Esophagus squamous epithelium (tissue), 5 donors: ENCODE measurements at regions not wholly inside any gene's neighbourhood (a gene's known extent, or its start where the extent isn't known, plus 50 kb on each side); places are given as distances from the start of the nearest gene placed in this dataset.
"Not testable (repeated sequence)": the region's sequence is repeated elsewhere in the genome, so short reads cannot be mapped to it uniquely, and the experiment has no call there.

Experiments
- DNase-seq: peaks from one replicate; lab custom pipeline; 2025; lab: John Stamatoyannopoulos, UW
- H3K27ac ChIP-seq, 4 donors: fragments of 200-600 bp; sonication (generic); one replicate each; pipeline ENCODE4 v1.5.1; 2016 to 2019; ENCODE audit warnings: mild to moderate bottlenecking in 1 of 4
- H3K27me3 ChIP-seq, 4 donors: fragments of 200-600 bp; sonication (generic); 1 replicate in 3 of 4; 2 replicates in 1 of 4; pipeline versions ENCODE4 v1.5.1 to v1.6.0; 2017 to 2021; ENCODE audit warnings: antibody characterized with exemption in 1 of 4
- H3K36me3 ChIP-seq, 3 donors: fragments of 200-600 bp; sonication (generic); one replicate each; pipeline ENCODE4 v1.5.1; 2016 to 2019
- H3K4me1 ChIP-seq, 3 donors: fragments of 200-600 bp; sonication (generic); one replicate each; pipeline ENCODE4 v1.5.1; 2017 to 2019
- H3K4me3 ChIP-seq, 4 donors: fragments of 200-600 bp; sonication (generic); 1 replicate in 3 of 4; 2 replicates in 1 of 4; pipeline ENCODE4 v1.5.1; 2016 to 2019; ENCODE audit warnings: mild to moderate bottlenecking in 2 of 4, moderate library complexity in 1 of 4
- H3K9me3 ChIP-seq, 3 donors: fragments of 200-600 bp; sonication (generic); one replicate each; pipeline ENCODE4 v1.5.1; 2016 to 2019
- POLR2A ChIP-seq, 4 donors: fragments of 450-650 bp; IDR thresholded peaks; one replicate each; pipeline ENCODE4 v1.6.1; 2017; ENCODE audit warnings: antibody characterized with exemption in 4 of 4, mild to moderate bottlenecking in 4 of 4, moderate library complexity in 3 of 4
- WGBS, 2 donors: methylation state at CpG; one replicate each; pipeline ENCODE4 v1.1.5; 2018; 5-methylcytosine and 5-hydroxymethylcytosine counted together
- intact Hi-C: fragments of 100-400 bp; cut with DNase I; formaldehyde crosslinking; loops from one replicate; pipeline ENCODE4 v1.15.0; 2022
- TF ChIP-seq, protein P1 (sequence below), 6 experiments: fragments of 450-650 bp in 4 of 6; fragments of 200-600 bp in 2 of 6; sonication (generic) in 2 of 6; IDR thresholded peaks; one replicate each; pipeline ENCODE4 v1.5.1; 2016 to 2019; ENCODE audit warnings: antibody characterized with exemption in 6 of 6, mild to moderate bottlenecking in 4 of 6, moderate library complexity in 4 of 6
- donor health status: DM: yes; HTN: yes; CAD: no.

DNA sequence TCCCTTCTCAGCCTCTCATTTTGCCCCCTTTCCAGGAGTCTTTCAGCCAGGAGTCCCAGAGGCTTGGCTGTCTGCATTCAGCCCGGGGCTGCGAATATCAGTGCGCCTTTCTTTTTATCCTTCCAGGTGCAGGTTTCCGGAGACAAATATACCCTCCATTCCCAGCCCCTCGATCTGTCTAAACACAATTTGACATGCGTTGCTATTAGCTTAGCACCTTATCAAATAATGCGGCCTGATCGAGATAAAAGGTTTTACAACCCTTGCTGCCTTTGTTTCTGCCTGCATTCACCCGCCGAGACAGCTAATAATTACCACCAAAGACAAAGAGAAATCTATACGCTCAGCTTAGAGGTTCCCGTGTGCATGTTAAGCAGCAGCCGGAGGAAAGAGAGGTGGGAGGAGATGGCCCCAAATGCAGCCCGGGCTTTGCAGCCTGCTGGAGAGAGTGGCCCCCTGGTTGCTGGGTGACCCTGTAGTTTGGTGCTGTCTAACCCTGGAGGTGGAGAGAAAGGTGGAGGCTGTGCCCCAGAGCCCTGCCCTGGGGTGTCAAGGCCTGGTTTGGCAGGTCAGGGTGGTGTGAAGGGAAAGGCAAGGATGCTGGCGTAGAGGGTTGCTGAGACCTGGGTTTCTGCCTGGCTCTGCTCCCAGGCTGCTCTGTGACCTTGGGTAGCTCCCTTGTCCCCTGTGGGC lies 185.3 kb downstream of the RPS24 start:
- H3K36me3 ChIP-seq: no peaks in the 10 kb centered on the region
- intact Hi-C loops: no loop called here
- H3K4me3 ChIP-seq: no peak overlapping the region
- WGBS, 2 donors: 72 to 76% methylated on average over 10 to 15 of the region's 15 CpGs
- H3K4me1 ChIP-seq: peaks cover 0 to 19% (median 12%) of the 10 kb centered on the region in 3 donors
- H3K27me3 ChIP-seq: peaks cover 0 to 62% (median 0%) of the 10 kb centered on the region in 4 donors
- no peak overlapping the region for H3K27ac ChIP-seq
- no peaks in the 10 kb centered on the region for H3K9me3 ChIP-seq
- DNase-seq: no peak
- TF ChIP-seq POLR2A (IDR thresholded peaks at IDR 0.05): no peak
- TF ChIP-seq, protein P1, sequence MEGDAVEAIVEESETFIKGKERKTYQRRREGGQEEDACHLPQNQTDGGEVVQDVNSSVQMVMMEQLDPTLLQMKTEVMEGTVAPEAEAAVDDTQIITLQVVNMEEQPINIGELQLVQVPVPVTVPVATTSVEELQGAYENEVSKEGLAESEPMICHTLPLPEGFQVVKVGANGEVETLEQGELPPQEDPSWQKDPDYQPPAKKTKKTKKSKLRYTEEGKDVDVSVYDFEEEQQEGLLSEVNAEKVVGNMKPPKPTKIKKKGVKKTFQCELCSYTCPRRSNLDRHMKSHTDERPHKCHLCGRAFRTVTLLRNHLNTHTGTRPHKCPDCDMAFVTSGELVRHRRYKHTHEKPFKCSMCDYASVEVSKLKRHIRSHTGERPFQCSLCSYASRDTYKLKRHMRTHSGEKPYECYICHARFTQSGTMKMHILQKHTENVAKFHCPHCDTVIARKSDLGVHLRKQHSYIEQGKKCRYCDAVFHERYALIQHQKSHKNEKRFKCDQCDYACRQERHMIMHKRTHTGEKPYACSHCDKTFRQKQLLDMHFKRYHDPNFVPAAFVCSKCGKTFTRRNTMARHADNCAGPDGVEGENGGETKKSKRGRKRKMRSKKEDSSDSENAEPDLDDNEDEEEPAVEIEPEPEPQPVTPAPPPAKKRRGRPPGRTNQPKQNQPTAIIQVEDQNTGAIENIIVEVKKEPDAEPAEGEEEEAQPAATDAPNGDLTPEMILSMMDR (IDR thresholded peaks at IDR 0.05): no peak

DNA sequence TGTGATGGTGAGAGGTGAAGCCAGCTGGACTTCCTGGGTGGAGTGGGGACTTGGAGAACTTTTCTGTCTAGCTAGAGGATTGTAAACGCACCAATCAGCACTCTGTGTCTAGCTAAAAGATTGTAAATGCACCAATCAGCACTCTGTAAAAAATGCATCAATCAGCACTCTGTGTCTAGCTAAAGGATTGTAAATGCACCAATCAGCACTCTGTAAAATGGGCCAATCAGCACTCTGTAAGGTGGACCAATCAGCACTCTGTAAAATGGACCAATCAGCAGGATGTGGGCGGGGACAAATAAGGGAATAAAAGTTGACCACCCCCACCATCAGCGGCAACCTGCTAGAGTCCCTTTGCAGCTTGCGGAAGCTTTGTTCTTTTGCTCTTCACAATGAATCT lies 185.9 kb downstream of the RPS24 start:
- intact Hi-C loops, DNase-seq, H3K4me3 ChIP-seq, H3K36me3 ChIP-seq, H3K9me3 ChIP-seq, H3K27ac ChIP-seq: not testable (repeated sequence)
- H3K27me3 ChIP-seq: peaks cover 0 to 58% (median 0%) of the 10 kb centered on the region in 4 donors
- WGBS, 2 donors: 58 to 62% methylated on average over 4 of the region's 4 CpGs
- peaks cover 0 to 19% (median 12%) of the 10 kb centered on the region in 3 donors for H3K4me1 ChIP-seq

DNA sequence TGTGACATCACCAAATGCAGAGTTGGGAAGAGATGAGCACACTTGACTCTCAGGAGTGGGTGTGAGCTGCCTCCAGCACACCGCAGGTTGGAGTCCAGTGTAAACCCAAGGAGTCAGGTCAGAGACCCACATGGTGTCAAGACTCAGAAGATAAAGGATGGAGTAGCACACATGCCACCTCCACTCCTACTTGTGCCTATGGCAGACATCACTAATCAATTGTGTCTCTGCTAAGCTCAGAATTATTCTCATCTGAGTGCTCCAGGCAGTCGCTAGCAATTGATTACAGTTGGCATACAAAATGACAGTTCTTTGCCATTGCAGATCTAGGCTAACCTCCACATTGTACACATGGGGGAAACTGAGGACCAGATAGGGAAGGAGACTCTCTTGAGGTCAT lies 187.1 kb downstream of the RPS24 start:
- H3K9me3 ChIP-seq: no peaks in the 10 kb centered on the region
- peaks cover 0 to 7% (median 3%) of the 10 kb centered on the region in 3 donors for H3K4me1 ChIP-seq
- no peak overlapping the region for H3K4me3 ChIP-seq
- 80 to 100% methylated on average over 1 to 2 of the region's 2 CpGs for WGBS, 2 donors
- H3K36me3 ChIP-seq: no peaks in the 10 kb centered on the region
- intact Hi-C loops: no loop called here
- DNase-seq: no peak
- H3K27ac ChIP-seq: no peak overlapping the region
- no peak for TF ChIP-seq POLR2A (IDR thresholded peaks at IDR 0.05)
- TF ChIP-seq, protein P1 (IDR thresholded peaks at IDR 0.05): no peak
- H3K27me3 ChIP-seq: peaks cover 0 to 52% (median 0%) of the 10 kb centered on the region in 4 donors

DNA sequence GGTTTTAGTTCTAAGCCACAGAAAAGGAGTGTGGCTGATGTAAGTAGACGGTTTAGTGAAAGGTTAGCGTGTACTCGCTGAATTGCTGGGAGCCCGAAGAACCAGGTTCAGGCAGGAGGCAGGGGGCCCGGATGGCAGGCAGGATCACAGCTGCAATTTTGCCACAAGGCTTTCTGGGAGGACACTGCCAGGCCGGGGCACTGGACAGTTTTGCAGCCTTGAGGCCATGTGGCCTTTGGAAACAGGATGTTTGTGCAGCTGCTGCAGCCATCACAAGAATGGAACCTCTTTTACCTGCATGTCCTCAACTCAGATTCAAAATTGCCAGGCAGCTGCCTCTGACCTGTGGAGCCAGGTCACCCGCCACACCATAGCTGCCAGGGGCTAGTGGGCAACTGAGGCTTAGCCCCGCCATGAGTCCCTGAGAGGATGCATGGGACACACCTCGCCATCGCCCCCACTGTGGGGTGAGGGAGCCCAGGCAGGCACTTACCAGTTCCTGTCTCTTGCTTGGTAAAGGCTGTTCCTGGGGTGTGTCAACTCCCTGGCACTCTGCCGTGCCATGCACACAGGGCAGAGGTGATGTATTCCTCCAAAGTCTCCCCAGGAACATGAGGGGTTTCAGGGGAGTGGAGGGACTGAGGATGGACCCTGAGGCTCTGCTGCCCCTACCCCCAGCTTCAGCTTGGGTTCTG lies 188.6 kb downstream of the RPS24 start:
- peaks cover 0 to 43% (median 0%) of the 10 kb centered on the region in 4 donors for H3K27me3 ChIP-seq
- DNase-seq: no peak
- no peaks in the 10 kb centered on the region for H3K9me3 ChIP-seq
- 93 to 94% methylated on average over 3 to 7 of the region's 11 CpGs for WGBS, 2 donors
- no peak overlapping the region for H3K4me3 ChIP-seq
- TF ChIP-seq POLR2A (IDR thresholded peaks at IDR 0.05): no peak
- TF ChIP-seq, protein P1 (IDR thresholded peaks at IDR 0.05): no peak
- intact Hi-C loops: no loop called here
- no peaks in the 10 kb centered on the region for H3K36me3 ChIP-seq
- no peak overlapping the region for H3K27ac ChIP-seq
- H3K4me1 ChIP-seq: no peaks in the 10 kb centered on the region

DNA sequence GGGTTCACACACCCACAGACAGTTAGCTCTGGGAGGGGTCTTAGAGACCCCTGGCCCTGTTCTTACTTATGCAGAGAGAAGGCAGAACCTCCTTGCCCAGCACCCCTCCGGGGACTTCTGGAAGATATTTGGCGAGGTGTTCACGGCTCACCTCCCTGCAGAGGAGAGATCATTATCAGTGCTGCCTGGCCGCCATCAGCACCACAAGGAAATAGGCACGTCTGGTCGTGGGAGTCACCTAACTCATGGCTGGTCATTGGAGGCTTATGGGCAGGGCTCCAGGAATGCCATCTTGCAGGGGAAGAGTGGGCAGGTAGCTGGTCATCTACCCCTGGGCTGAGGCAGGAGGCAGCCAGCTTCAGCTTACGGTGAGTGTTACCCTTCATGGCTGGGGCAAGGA lies 189.4 kb downstream of the RPS24 start:
- DNase-seq: no peak
- Histone ChIP-seq H3K4me3 (no peak overlapping the region), H3K4me1 (no peaks in the 10 kb centered on the region), H3K27ac (no peak overlapping the region), H3K36me3 (no peaks in the 10 kb centered on the region), H3K9me3 (no peaks in the 10 kb centered on the region), H3K27me3 (peaks cover 0 to 37% (median 0%) of the 10 kb centered on the region in 4 donors)
- TF ChIP-seq POLR2A (IDR thresholded peaks at IDR 0.05): no peak
- TF ChIP-seq, protein P1 (IDR thresholded peaks at IDR 0.05): no peak
- intact Hi-C loops: no loop called here
- WGBS, 2 donors: 38% methylated on average over 3 of the region's 7 CpGs; no CpG with 5 or more reads in 1 of the 2 donors
